ENCODE measurements at regions not wholly inside any gene's neighbourhood (a gene's known extent, or its start where the extent isn't known, plus 50 kb on each side); places are given as distances from the start of the nearest gene placed in this dataset.

DNA sequence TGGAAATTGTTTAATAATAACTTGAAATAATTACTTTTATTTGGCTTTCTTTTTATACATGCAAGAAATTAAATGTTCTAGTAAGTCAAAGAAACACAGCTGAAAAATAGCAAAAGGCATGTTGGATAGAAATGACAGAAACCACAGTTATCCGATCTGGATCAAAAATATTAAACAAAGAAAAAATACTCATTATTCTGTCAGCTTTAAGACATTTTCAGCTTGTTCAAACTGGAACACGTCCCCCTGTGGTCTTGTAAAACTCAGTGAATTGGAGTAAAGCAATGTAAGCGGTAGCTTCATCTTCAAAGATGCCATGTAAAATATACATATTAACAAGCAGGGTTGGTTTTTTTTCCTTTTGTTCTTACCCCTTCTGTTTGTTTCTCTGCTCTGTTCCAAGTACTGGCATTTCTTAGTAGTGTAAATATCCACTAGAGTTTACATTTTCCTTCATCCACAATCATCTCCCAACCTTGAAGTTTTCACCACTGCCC is 223.4 kb downstream of the IGSF11 start:
- no peak for ATAC-seq
- TF ChIP-seq, protein P1, sequence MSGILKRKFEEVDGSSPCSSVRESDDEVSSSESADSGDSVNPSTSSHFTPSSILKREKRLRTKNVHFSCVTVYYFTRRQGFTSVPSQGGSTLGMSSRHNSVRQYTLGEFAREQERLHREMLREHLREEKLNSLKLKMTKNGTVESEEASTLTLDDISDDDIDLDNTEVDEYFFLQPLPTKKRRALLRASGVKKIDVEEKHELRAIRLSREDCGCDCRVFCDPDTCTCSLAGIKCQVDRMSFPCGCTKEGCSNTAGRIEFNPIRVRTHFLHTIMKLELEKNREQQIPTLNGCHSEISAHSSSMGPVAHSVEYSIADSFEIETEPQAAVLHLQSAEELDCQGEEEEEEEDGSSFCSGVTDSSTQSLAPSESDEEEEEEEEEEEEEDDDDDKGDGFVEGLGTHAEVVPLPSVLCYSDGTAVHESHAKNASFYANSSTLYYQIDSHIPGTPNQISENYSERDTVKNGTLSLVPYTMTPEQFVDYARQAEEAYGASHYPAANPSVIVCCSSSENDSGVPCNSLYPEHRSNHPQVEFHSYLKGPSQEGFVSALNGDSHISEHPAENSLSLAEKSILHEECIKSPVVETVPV (CRISPR knock-in tag; IDR thresholded peaks at IDR 0.05), result no peak
- TF ChIP-seq ZFP30 (CRISPR knock-in tag; IDR thresholded peaks at IDR 0.05), result no peak
- TF ChIP-seq TOX (CRISPR knock-in tag; IDR thresholded peaks at IDR 0.05; ENCODE audit: borderline replicate concordance), result no peak
- TF ChIP-seq, protein P2, sequence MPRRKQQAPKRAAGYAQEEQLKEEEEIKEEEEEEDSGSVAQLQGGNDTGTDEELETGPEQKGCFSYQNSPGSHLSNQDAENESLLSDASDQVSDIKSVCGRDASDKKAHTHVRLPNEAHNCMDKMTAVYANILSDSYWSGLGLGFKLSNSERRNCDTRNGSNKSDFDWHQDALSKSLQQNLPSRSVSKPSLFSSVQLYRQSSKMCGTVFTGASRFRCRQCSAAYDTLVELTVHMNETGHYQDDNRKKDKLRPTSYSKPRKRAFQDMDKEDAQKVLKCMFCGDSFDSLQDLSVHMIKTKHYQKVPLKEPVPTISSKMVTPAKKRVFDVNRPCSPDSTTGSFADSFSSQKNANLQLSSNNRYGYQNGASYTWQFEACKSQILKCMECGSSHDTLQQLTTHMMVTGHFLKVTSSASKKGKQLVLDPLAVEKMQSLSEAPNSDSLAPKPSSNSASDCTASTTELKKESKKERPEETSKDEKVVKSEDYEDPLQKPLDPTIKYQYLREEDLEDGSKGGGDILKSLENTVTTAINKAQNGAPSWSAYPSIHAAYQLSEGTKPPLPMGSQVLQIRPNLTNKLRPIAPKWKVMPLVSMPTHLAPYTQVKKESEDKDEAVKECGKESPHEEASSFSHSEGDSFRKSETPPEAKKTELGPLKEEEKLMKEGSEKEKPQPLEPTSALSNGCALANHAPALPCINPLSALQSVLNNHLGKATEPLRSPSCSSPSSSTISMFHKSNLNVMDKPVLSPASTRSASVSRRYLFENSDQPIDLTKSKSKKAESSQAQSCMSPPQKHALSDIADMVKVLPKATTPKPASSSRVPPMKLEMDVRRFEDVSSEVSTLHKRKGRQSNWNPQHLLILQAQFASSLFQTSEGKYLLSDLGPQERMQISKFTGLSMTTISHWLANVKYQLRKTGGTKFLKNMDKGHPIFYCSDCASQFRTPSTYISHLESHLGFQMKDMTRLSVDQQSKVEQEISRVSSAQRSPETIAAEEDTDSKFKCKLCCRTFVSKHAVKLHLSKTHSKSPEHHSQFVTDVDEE (CRISPR knock-in tag; IDR thresholded peaks at IDR 0.05), result no peak
- no peak for TF ChIP-seq ESRRG (CRISPR knock-in tag; IDR thresholded peaks at IDR 0.05)
- no peak for TF ChIP-seq CSDC2 (CRISPR knock-in tag; IDR thresholded peaks at IDR 0.05)
- TF ChIP-seq BACH2 (CRISPR knock-in tag; IDR thresholded peaks at IDR 0.05; ENCODE audit: borderline replicate concordance), result no peak
- TF ChIP-seq RARB (CRISPR knock-in tag; IDR thresholded peaks at IDR 0.05), result no peak
- no peak for TF ChIP-seq ZNF8 (CRISPR knock-in tag; IDR thresholded peaks at IDR 0.05)

DNA sequence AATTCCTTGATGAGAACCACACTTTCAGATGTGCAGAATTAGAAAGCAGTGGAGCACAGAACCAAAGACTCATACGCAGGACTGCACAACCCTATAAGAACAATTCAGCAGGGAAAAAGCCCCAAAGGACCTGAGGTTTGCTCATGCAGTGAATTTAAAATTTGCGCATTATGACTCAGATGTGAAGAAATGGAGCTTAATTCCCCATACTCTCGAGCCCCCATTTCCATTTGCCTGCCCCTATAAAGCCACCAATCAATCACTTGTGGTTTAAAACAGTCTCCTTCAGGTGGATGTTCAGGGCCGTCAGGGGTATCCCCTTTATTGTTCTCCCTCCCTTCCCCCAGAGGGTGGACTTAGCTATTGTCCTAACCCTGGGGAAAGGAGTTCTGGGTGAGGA is 221.2 kb downstream of the IGSF11 start:
- no peak for ATAC-seq
- TF ChIP-seq OSR1 (CRISPR knock-in tag; IDR thresholded peaks at IDR 0.05) (no peak), RARB (CRISPR knock-in tag; IDR thresholded peaks at IDR 0.05) (no peak), GLIS3 (CRISPR knock-in tag; IDR thresholded peaks at IDR 0.05) (no peak), TCF4 (CRISPR knock-in tag; IDR thresholded peaks at IDR 0.05; ENCODE audit: borderline replicate concordance) (no peak), ARNTL (CRISPR knock-in tag; IDR thresholded peaks at IDR 0.05; ENCODE audit: borderline replicate concordance, low read depth) (no peak), CSDC2 (CRISPR knock-in tag; IDR thresholded peaks at IDR 0.05) (no peak), SNAI2 (CRISPR knock-in tag; IDR thresholded peaks at IDR 0.05) (no peak), ZC3H10 (CRISPR knock-in tag; IDR thresholded peaks at IDR 0.05) (no peak), ZFP3 (CRISPR knock-in tag; IDR thresholded peaks at IDR 0.05) (no peak), ESRRG (CRISPR knock-in tag; IDR thresholded peaks at IDR 0.05) (no peak)
- TF ChIP-seq, protein P3, sequence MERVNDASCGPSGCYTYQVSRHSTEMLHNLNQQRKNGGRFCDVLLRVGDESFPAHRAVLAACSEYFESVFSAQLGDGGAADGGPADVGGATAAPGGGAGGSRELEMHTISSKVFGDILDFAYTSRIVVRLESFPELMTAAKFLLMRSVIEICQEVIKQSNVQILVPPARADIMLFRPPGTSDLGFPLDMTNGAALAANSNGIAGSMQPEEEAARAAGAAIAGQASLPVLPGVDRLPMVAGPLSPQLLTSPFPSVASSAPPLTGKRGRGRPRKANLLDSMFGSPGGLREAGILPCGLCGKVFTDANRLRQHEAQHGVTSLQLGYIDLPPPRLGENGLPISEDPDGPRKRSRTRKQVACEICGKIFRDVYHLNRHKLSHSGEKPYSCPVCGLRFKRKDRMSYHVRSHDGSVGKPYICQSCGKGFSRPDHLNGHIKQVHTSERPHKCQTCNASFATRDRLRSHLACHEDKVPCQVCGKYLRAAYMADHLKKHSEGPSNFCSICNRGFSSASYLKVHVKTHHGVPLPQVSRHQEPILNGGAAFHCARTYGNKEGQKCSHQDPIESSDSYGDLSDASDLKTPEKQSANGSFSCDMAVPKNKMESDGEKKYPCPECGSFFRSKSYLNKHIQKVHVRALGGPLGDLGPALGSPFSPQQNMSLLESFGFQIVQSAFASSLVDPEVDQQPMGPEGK (CRISPR knock-in tag; IDR thresholded peaks at IDR 0.05; ENCODE audit: borderline replicate concordance), result no peak
- TF ChIP-seq, protein P4, sequence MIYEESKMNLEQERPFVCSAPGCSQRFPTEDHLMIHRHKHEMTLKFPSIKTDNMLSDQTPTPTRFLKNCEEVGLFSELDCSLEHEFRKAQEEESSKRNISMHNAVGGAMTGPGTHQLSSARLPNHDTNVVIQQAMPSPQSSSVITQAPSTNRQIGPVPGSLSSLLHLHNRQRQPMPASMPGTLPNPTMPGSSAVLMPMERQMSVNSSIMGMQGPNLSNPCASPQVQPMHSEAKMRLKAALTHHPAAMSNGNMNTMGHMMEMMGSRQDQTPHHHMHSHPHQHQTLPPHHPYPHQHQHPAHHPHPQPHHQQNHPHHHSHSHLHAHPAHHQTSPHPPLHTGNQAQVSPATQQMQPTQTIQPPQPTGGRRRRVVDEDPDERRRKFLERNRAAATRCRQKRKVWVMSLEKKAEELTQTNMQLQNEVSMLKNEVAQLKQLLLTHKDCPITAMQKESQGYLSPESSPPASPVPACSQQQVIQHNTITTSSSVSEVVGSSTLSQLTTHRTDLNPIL (CRISPR knock-in tag; IDR thresholded peaks at IDR 0.05; ENCODE audit: low read depth), result no peak
- TF ChIP-seq, protein P1 (CRISPR knock-in tag; IDR thresholded peaks at IDR 0.05), result no peak
- TF ChIP-seq, protein P5, sequence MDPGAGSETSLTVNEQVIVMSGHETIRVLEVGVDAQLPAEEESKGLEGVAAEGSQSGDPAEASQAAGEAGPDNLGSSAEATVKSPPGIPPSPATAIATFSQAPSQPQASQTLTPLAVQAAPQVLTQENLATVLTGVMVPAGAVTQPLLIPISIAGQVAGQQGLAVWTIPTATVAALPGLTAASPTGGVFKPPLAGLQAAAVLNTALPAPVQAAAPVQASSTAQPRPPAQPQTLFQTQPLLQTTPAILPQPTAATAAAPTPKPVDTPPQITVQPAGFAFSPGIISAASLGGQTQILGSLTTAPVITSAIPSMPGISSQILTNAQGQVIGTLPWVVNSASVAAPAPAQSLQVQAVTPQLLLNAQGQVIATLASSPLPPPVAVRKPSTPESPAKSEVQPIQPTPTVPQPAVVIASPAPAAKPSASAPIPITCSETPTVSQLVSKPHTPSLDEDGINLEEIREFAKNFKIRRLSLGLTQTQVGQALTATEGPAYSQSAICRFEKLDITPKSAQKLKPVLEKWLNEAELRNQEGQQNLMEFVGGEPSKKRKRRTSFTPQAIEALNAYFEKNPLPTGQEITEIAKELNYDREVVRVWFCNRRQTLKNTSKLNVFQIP (CRISPR knock-in tag; IDR thresholded peaks at IDR 0.05; ENCODE audit: borderline replicate concordance, low read depth), result no peak

DNA sequence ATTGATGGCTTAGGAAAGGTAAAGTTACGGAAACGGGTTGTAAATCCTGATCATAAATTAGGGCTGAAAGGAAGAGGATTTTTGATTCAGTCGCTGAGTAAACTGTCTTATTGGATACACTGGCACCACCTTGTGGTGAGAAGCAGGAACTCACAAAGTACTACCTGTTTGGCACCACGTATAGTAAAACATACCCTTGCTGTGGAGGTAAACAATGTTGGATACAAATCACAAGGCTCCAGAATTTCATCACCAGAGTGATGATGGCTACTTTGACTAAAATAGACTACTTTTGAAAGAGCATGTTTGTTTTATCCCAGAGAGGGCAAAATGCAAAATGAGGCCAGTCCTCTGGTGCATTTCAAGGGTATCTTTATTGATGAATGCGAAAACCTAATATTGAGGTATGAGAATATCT is 216.9 kb downstream of the IGSF11 start:
- ATAC-seq, result peak; percentile 88
- TF ChIP-seq TOX (CRISPR knock-in tag; IDR thresholded peaks at IDR 0.05; ENCODE audit: borderline replicate concordance), result no peak
- no peak for TF ChIP-seq GLIS3 (CRISPR knock-in tag; IDR thresholded peaks at IDR 0.05)
- TF ChIP-seq, protein P2 (CRISPR knock-in tag; IDR thresholded peaks at IDR 0.05), result no peak
- TF ChIP-seq ZFP30 (CRISPR knock-in tag; IDR thresholded peaks at IDR 0.05), result no peak
- TF ChIP-seq ARNTL (CRISPR knock-in tag; IDR thresholded peaks at IDR 0.05; ENCODE audit: borderline replicate concordance, low read depth), result no peak
- TF ChIP-seq, protein P3 (CRISPR knock-in tag; IDR thresholded peaks at IDR 0.05; ENCODE audit: borderline replicate concordance), result no peak
- no peak for TF ChIP-seq ZC3H10 (CRISPR knock-in tag; IDR thresholded peaks at IDR 0.05)
- no peak for TF ChIP-seq TCF4 (CRISPR knock-in tag; IDR thresholded peaks at IDR 0.05; ENCODE audit: borderline replicate concordance)
- no peak for TF ChIP-seq ZNF70 (CRISPR knock-in tag; IDR thresholded peaks at IDR 0.05)
- no peak for TF ChIP-seq SNAI2 (CRISPR knock-in tag; IDR thresholded peaks at IDR 0.05)
- TF ChIP-seq ZFP3 (CRISPR knock-in tag; IDR thresholded peaks at IDR 0.05), result no peak
- no peak for TF ChIP-seq ISL1 (CRISPR knock-in tag; IDR thresholded peaks at IDR 0.05)

Measured in SK-N-SH treated with all-trans-retinoic acid at 6 μM for 48 hours (cell line).